Endodermal cell (in vitro differentiated cells): ENCODE measurements at regions not wholly inside any gene's neighbourhood (a gene's known extent, or its start where the extent isn't known, plus 50 kb on each side); places are given as distances from the start of the nearest gene placed in this dataset.

ENCODE experiments used
- DNase-seq: peaks from one replicate; pipeline ENCODE4 v3.0.0-alpha.2; 2017
- H3K27ac ChIP-seq: 2 replicates; pipeline ENCODE4 v1.5.1; 2013; ENCODE audit warnings: mild to moderate bottlenecking, low read depth, low read length, moderate library complexity
- H3K27me3 ChIP-seq: 2 replicates; pipeline ENCODE4 v1.6.1; 2013; ENCODE audit warnings: mild to moderate bottlenecking, low read length, moderate library complexity; ENCODE audit not compliant: insufficient read depth, control insufficient read depth, poor library complexity, severe bottlenecking
- H3K36me3 ChIP-seq: 2 replicates; pipeline ENCODE4 v1.7.0; 2013; ENCODE audit warnings: mild to moderate bottlenecking, low read length, moderate library complexity; ENCODE audit not compliant: control insufficient read depth, insufficient read depth
- H3K4me1 ChIP-seq: one replicate; pipeline ENCODE4 v1.7.0; 2013; ENCODE audit warnings: low read length; ENCODE audit not compliant: control insufficient read depth, insufficient read depth
- H3K4me3 ChIP-seq: 2 replicates; pipeline ENCODE4 v1.5.1; 2013; ENCODE audit warnings: mild to moderate bottlenecking, low read length, moderate library complexity
- H3K9ac ChIP-seq: 2 replicates; pipeline ENCODE4 v1.6.1; 2013; ENCODE audit warnings: mild to moderate bottlenecking, low read length, moderate library complexity; ENCODE audit not compliant: poor library complexity, severe bottlenecking; ENCODE audit errors: extremely low read depth
- H3K9me3 ChIP-seq: 2 replicates; pipeline ENCODE4 v1.6.1; 2013; ENCODE audit warnings: mild to moderate bottlenecking, low read length, moderate library complexity; ENCODE audit not compliant: control insufficient read depth
- H3K27ac Mint-ChIP-seq: 2 replicates; pipeline ENCODE4 v1.8.0; 2020; ENCODE audit warnings: mixed read lengths
- H3K27me3 Mint-ChIP-seq: 2 replicates; pipeline ENCODE4 v1.8.0; 2021; ENCODE audit warnings: mild to moderate bottlenecking, mixed read lengths; ENCODE audit not compliant: insufficient read depth
- H3K36me3 Mint-ChIP-seq: 2 replicates; pipeline ENCODE4 v1.8.0; 2020; ENCODE audit warnings: low read depth, mixed read lengths
- H3K4me1 Mint-ChIP-seq: 2 replicates; pipeline ENCODE4 v1.8.0; 2020; ENCODE audit warnings: mixed read lengths
- H3K4me3 Mint-ChIP-seq: 2 replicates; pipeline ENCODE4 v1.8.0; 2020; ENCODE audit warnings: mild to moderate bottlenecking, moderate library complexity, mixed read lengths
- H3K9me3 Mint-ChIP-seq: 2 replicates; pipeline ENCODE4 v1.8.0; 2020; ENCODE audit warnings: mild to moderate bottlenecking, mixed read lengths
- CTCF ChIP-seq: fragments of 200-600 bp; sonication (generic); conservative IDR thresholded peaks from 2 replicates; pipeline ENCODE4 v1.5.0; 2021; ENCODE audit warnings: antibody characterized with exemption, mild to moderate bottlenecking
- WGBS, 2 experiments: methylation state at CpG; one replicate each; pipeline versions ENCODE4 v1.1.5 to v1.1.7; 2013; ENCODE audit warnings: missing lambda C conversion rate in 2 of 2, mixed read lengths in 1 of 2; ENCODE audit not compliant: insufficient coverage in 1 of 2, insufficient read length in 1 of 2; 5-methylcytosine and 5-hydroxymethylcytosine counted together

- Mint-ChIP-seq H3K4me3 (no peak overlapping the region), H3K27me3 (peaks cover 3% of the 10 kb centered on the region), H3K9me3 (peaks cover 14% of the 10 kb centered on the region), H3K36me3 (no peaks in the 10 kb centered on the region), H3K4me1 (peaks cover 7% of the 10 kb centered on the region), H3K27ac (no peak overlapping the region)
- Histone ChIP-seq H3K4me3 (no peak overlapping the region), H3K9ac (no peak overlapping the region), H3K36me3 (no peaks in the 10 kb centered on the region), H3K27me3 (peaks cover 4% of the 10 kb centered on the region), H3K27ac (no peak overlapping the region), H3K4me1 (no peaks in the 10 kb centered on the region), H3K9me3 (peaks cover 12% of the 10 kb centered on the region)
- WGBS, 2 experiments: 83 to 90% methylated on average over 1 to 2 of the region's 2 CpGs
- no peak for DNase-seq
- no peak for TF ChIP-seq CTCF
Measured at GRCh38 chr6:165880686-165881085, 217.6 kb upstream of the PDE10A start.

- no peak overlapping the region for H3K4me3 ChIP-seq
- no peak overlapping the region for H3K27ac ChIP-seq
- Mint-ChIP-seq H3K4me3 (no peak overlapping the region), H3K36me3 (no peaks in the 10 kb centered on the region), H3K4me1 (no peaks in the 10 kb centered on the region), H3K27ac (no peak overlapping the region), H3K27me3 (peaks cover 3% of the 10 kb centered on the region), H3K9me3 (peaks cover 8% of the 10 kb centered on the region)
- WGBS, 2 experiments: 90 to 93% methylated on average over 2 to 3 of the region's 3 CpGs
- no peaks in the 10 kb centered on the region for H3K36me3 ChIP-seq
- DNase-seq: no peak
- no peak for TF ChIP-seq CTCF
- H3K9me3 ChIP-seq: peaks cover 12% of the 10 kb centered on the region
- no peak overlapping the region for H3K9ac ChIP-seq
- peaks cover 8% of the 10 kb centered on the region for H3K27me3 ChIP-seq
- no peaks in the 10 kb centered on the region for H3K4me1 ChIP-seq
Measured at GRCh38 chr6:165877773-165878172, 214.7 kb upstream of the PDE10A start.

GRCh38 chr6:165877192-165877591 lies 214.2 kb upstream of the PDE10A start:
- Histone ChIP-seq H3K36me3 (no peaks in the 10 kb centered on the region), H3K27me3 (peaks cover 8% of the 10 kb centered on the region), H3K9me3 (peaks cover 12% of the 10 kb centered on the region), H3K4me1 (no peaks in the 10 kb centered on the region), H3K27ac (no peak overlapping the region), H3K9ac (no peak overlapping the region), H3K4me3 (no peak overlapping the region)
- Mint-ChIP-seq H3K27ac (no peak overlapping the region), H3K27me3 (peaks cover 3% of the 10 kb centered on the region), H3K4me1 (no peaks in the 10 kb centered on the region), H3K4me3 (no peak overlapping the region), H3K36me3 (no peaks in the 10 kb centered on the region), H3K9me3 (peaks cover 8% of the 10 kb centered on the region)
- no peak for DNase-seq
- 93 to 100% methylated on average over 2 of the region's 5 CpGs for WGBS, 2 experiments
- TF ChIP-seq CTCF: no peak
